Panc1 (cell line): ENCODE measurements at regions not wholly inside any gene's neighbourhood (a gene's known extent, or its start where the extent isn't known, plus 50 kb on each side); places are given as distances from the start of the nearest gene placed in this dataset.

Source experiments
- ATAC-seq: fragments of 200-7000 bp; cut with Tn5 transposase; 2 replicates; pipeline ENCODE4 v1.9.1; 2020; ENCODE audit warnings: mild to moderate bottlenecking, moderate library complexity
- BruUV-seq: library from RNA; stranded (reverse); fragments of 400-500 nt; replicated peaks from 2 replicates; lab custom pipeline; 2021; lab: Mats Ljungman, UMichigan
- CTCF ChIA-PET: fragments of 300-600 bp; sonication (Branson Sonifier 250); formaldehyde crosslinking; loops from one replicate; lab custom pipeline; 2022; ENCODE audit warnings: antibody characterized with exemption; lab: Charles Lee
- POLR2A ChIA-PET: fragments of 300-600 bp; sonication (Branson Sonifier 250); formaldehyde crosslinking; loops from one replicate; lab custom pipeline; 2022; ENCODE audit warnings: antibody characterized with exemption; lab: Charles Lee
- DNase-seq: peaks from one replicate; pipeline ENCODE4 v3.0.0-alpha.2; 2010; ENCODE audit warnings: low read depth, low spot score
- H3K27ac ChIP-seq: 2 replicates; pipeline ENCODE4 v1.5.1; 2011; ENCODE audit warnings: mild to moderate bottlenecking, low read length, inconsistent platforms
- H3K27me3 ChIP-seq: fragments of 200-500 bp; sonication (Bioruptor generic); 2 replicates; pipeline ENCODE4 v1.6.0; 2014; ENCODE audit warnings: low read length, inconsistent platforms; ENCODE audit not compliant: control insufficient read depth, insufficient read depth
- H3K36me3 ChIP-seq: fragments of 200-500 bp; sonication (Bioruptor generic); 2 replicates; pipeline ENCODE4 v1.5.1; 2014; ENCODE audit warnings: inconsistent platforms, mild to moderate bottlenecking, low read length, moderate library complexity; ENCODE audit not compliant: control insufficient read depth, insufficient read depth
- H3K4me1 ChIP-seq: 2 replicates; pipeline ENCODE4 v1.5.1; 2011; ENCODE audit warnings: inconsistent platforms, mild to moderate bottlenecking, low read length, moderate library complexity; ENCODE audit not compliant: control insufficient read depth, insufficient read depth
- H3K4me3 ChIP-seq, 2 experiments: 2 replicates each; pipeline ENCODE4 v1.5.1; 2011 to 2012; ENCODE audit warnings: low read depth in 2 of 2, low read length in 2 of 2, mild to moderate bottlenecking in 2 of 2, inconsistent platforms in 1 of 2, moderate library complexity in 1 of 2
- H3K9me3 ChIP-seq: fragments of 200-500 bp; sonication (Bioruptor generic); 2 replicates; pipeline ENCODE4 v1.5.1; 2014; ENCODE audit warnings: low read depth, mild to moderate bottlenecking, inconsistent platforms, low read length, moderate library complexity; ENCODE audit not compliant: control insufficient read depth, insufficient read depth
- CTCF ChIP-seq: fragments of 450-650 bp; IDR thresholded peaks from 2 replicates; pipeline ENCODE4 v1.5.1; 2017; ENCODE audit warnings: mild to moderate bottlenecking
- POLR2AphosphoS5 ChIP-seq: IDR thresholded peaks from 2 replicates; pipeline ENCODE4 v1.6.1; 2012; ENCODE audit warnings: mild to moderate bottlenecking, low read depth, low read length, moderate library complexity
- REST ChIP-seq, 2 experiments: IDR thresholded peaks; 2 replicates each; pipeline ENCODE4 v1.6.1; 2011 to 2012; ENCODE audit warnings: low read depth in 2 of 2, control low read depth in 1 of 2, low read length in 1 of 2, mild to moderate bottlenecking in 1 of 2, moderate library complexity in 1 of 2; ENCODE audit not compliant: insufficient read depth in 1 of 2
- SIN3A ChIP-seq: IDR thresholded peaks from 2 replicates; pipeline ENCODE4 v1.6.1; 2012; ENCODE audit warnings: low read depth, mild to moderate bottlenecking, low read length, moderate library complexity, borderline replicate concordance; ENCODE audit not compliant: insufficient read depth
- TCF7L2 ChIP-seq: IDR thresholded peaks from 2 replicates; pipeline ENCODE4 v1.6.1; 2011; ENCODE audit warnings: mild to moderate bottlenecking, low read depth, low read length, inconsistent platforms
- in situ Hi-C: cut with HindIII; loops from 2 replicates; pipeline ENCODE4 v1.10.0; 2016; ENCODE audit warnings: low sequenced_read_pairs, low pct_unique_long_range_greater_than_20kb
- intact Hi-C: fragments of 100-400 bp; cut with micrococcal nuclease; formaldehyde crosslinking; loops from one replicate; pipeline ENCODE4 v1.10.0; 2022; ENCODE audit not compliant: unreplicated experiment

GRCh38 chr6:126195625-126196236 is 144.2 kb upstream of the CENPW start:
- Histone ChIP-seq H3K36me3 (no peaks in the 10 kb centered on the region), H3K4me1 (no peaks in the 10 kb centered on the region), H3K27me3 (no peaks in the 10 kb centered on the region), H3K27ac (no peak overlapping the region), H3K9me3 (no peaks in the 10 kb centered on the region), H3K4me3 (no peak overlapping the region)
- no TSS peak for BruUV-seq
- TF ChIP-seq CTCF = no peak
- TF ChIP-seq SIN3A = no peak
- no peak for TF ChIP-seq POLR2AphosphoS5
- no peak for TF ChIP-seq TCF7L2
- TF ChIP-seq REST (IDR thresholded peaks at IDR 0.05; ENCODE audit: insufficient read depth in 1 of 2, low read depth in 2 of 2, low read length in 1 of 2) = no peak
- CTCF ChIA-PET = no interaction called here
- DNase-seq = no peak
- intact Hi-C loops = no loop called here
- in situ Hi-C loops = no loop called here
- POLR2A ChIA-PET = no interaction called here
- no peak for ATAC-seq

- BruUV-seq = no TSS peak
- ChIA-PET POLR2A (no interaction called here), CTCF (no interaction called here)
- ATAC-seq (no peak), DNase-seq (no peak)
- no peaks in the 10 kb centered on the region for H3K36me3 ChIP-seq
- H3K9me3 ChIP-seq = no peaks in the 10 kb centered on the region
- no peaks in the 10 kb centered on the region for H3K27me3 ChIP-seq
- no peak for TF ChIP-seq TCF7L2
- no peak overlapping the region for H3K4me3 ChIP-seq
- no peak overlapping the region for H3K27ac ChIP-seq
- intact Hi-C loops = no loop called here
- in situ Hi-C loops = no loop called here
- no peaks in the 10 kb centered on the region for H3K4me1 ChIP-seq
Observed at GRCh38 chr6:126198631-126199030, 141.3 kb upstream of the CENPW start.

- BruUV-seq = no TSS peak
- DNase-seq (no peak), ATAC-seq (no peak)
- TF ChIP-seq TCF7L2 = no peak
- TF ChIP-seq REST (IDR thresholded peaks at IDR 0.05; ENCODE audit: insufficient read depth in 1 of 2, low read depth in 2 of 2, low read length in 1 of 2) = no peak
- no peak for TF ChIP-seq SIN3A
- ChIA-PET CTCF (no interaction called here), POLR2A (no interaction called here)
- no peaks in the 10 kb centered on the region for H3K27me3 ChIP-seq
- no peak overlapping the region for H3K27ac ChIP-seq
- H3K4me3 ChIP-seq = no peak overlapping the region
- in situ Hi-C loops (no loop called here), intact Hi-C loops (no loop called here)
- H3K4me1 ChIP-seq = no peaks in the 10 kb centered on the region
- no peaks in the 10 kb centered on the region for H3K9me3 ChIP-seq
- H3K36me3 ChIP-seq = no peaks in the 10 kb centered on the region
Observed at GRCh38 chr6:126199466-126199865, 140.4 kb upstream of the CENPW start.
